Endothelial cell of umbilical vein (primary cell): ENCODE measurements at regions not wholly inside any gene's neighbourhood (a gene's known extent, or its start where the extent isn't known, plus 50 kb on each side); places are given as distances from the start of the nearest gene placed in this dataset.
"Not testable (repeated sequence)": the region's sequence is repeated elsewhere in the genome, so short reads cannot be mapped to it uniquely, and the experiment has no call there.

Source experiments
- EZH2 ChIP-seq: IDR thresholded peaks from 2 replicates; pipeline ENCODE4 v1.6.1; 2012; ENCODE audit warnings: borderline replicate concordance, low read depth, mild to moderate bottlenecking, moderate library complexity, low read length, inconsistent platforms; ENCODE audit not compliant: severe bottlenecking
- FOS ChIP-seq: IDR thresholded peaks from 2 replicates; pipeline ENCODE4 v1.6.1; 2011; ENCODE audit warnings: mild to moderate bottlenecking, low read length, moderate library complexity, borderline replicate concordance; ENCODE audit not compliant: insufficient read depth
- GATA2 ChIP-seq: IDR thresholded peaks from 2 replicates; pipeline ENCODE4 v1.7.0; 2011; ENCODE audit warnings: low read depth, mild to moderate bottlenecking, moderate library complexity, mixed read lengths, low read length; ENCODE audit not compliant: insufficient read length, insufficient read depth
- JUN ChIP-seq: IDR thresholded peaks from 2 replicates; pipeline ENCODE4 v1.6.1; 2011; ENCODE audit warnings: borderline replicate concordance, low read depth; ENCODE audit not compliant: insufficient read length, insufficient read depth
- MAX ChIP-seq: IDR thresholded peaks from 2 replicates; pipeline ENCODE4 v1.6.1; 2011; ENCODE audit not compliant: insufficient read depth, insufficient read length
- MYC ChIP-seq: IDR thresholded peaks from one replicate; pipeline ENCODE4 v1.6.1; 2011; ENCODE audit warnings: mild to moderate bottlenecking, low read depth, low read length
- POLR2A ChIP-seq: IDR thresholded peaks from 2 replicates; pipeline ENCODE4 v1.6.1; 2012; ENCODE audit warnings: low read depth, mild to moderate bottlenecking, control low read depth, low read length
- POLR2AphosphoS5 ChIP-seq: IDR thresholded peaks from 2 replicates; pipeline ENCODE4 v1.6.1; 2012; ENCODE audit warnings: low read depth, mild to moderate bottlenecking, control low read depth, low read length, moderate library complexity; ENCODE audit not compliant: insufficient read depth
- TF ChIP-seq, protein P1 (sequence below), 2 donors: IDR thresholded peaks; 1 replicate in 1 of 2; 2 replicates in 1 of 2; pipeline ENCODE4 v1.5.1; 2011; ENCODE audit warnings: low read length in 2 of 2, mild to moderate bottlenecking in 2 of 2, moderate library complexity in 2 of 2, control low read depth in 1 of 2, inconsistent platforms in 1 of 2, low read depth in 1 of 2; ENCODE audit not compliant: insufficient read depth in 1 of 2; ENCODE audit errors: extremely low read depth in 1 of 2

- TF ChIP-seq, protein P1, sequence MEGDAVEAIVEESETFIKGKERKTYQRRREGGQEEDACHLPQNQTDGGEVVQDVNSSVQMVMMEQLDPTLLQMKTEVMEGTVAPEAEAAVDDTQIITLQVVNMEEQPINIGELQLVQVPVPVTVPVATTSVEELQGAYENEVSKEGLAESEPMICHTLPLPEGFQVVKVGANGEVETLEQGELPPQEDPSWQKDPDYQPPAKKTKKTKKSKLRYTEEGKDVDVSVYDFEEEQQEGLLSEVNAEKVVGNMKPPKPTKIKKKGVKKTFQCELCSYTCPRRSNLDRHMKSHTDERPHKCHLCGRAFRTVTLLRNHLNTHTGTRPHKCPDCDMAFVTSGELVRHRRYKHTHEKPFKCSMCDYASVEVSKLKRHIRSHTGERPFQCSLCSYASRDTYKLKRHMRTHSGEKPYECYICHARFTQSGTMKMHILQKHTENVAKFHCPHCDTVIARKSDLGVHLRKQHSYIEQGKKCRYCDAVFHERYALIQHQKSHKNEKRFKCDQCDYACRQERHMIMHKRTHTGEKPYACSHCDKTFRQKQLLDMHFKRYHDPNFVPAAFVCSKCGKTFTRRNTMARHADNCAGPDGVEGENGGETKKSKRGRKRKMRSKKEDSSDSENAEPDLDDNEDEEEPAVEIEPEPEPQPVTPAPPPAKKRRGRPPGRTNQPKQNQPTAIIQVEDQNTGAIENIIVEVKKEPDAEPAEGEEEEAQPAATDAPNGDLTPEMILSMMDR (IDR thresholded peaks at IDR 0.05; ENCODE audit: extremely low read depth in 1 of 2, insufficient read depth in 1 of 2, low read depth in 1 of 2, low read length in 2 of 2): not testable (repeated sequence)
- TF ChIP-seq POLR2A, POLR2AphosphoS5, EZH2, JUN, MYC, MAX, FOS, GATA2: not testable (repeated sequence)
These were observed 324.8 kb downstream of the RAD51AP2 start for GRCh38 chr2:17193433-17193890.
